Colonic mucosa (tissue), 4 donors: ENCODE measurements at regions not wholly inside any gene's neighbourhood (a gene's known extent, or its start where the extent isn't known, plus 50 kb on each side); places are given as distances from the start of the nearest gene placed in this dataset.

ENCODE experiments used
- DNase-seq: peaks from one replicate; pipeline ENCODE4 v3.0.0-alpha.2; 2020
- H3K27ac ChIP-seq: fragments of 200-600 bp; one replicate; pipeline ENCODE4 v1.8.0; 2021
- H3K27me3 ChIP-seq: fragments of 200-600 bp; one replicate; pipeline ENCODE4 v1.8.0; 2021
- H3K36me3 ChIP-seq: fragments of 200-600 bp; one replicate; pipeline ENCODE4 v1.8.0; 2021
- H3K4me1 ChIP-seq: fragments of 200-600 bp; one replicate; pipeline ENCODE4 v1.8.0; 2021; ENCODE audit warnings: mild to moderate bottlenecking
- H3K4me3 ChIP-seq: fragments of 200-600 bp; one replicate; pipeline ENCODE4 v1.8.0; 2021
- H3K9ac ChIP-seq, 2 donors: one replicate each; pipeline ENCODE4 v1.7.0; 2013; ENCODE audit warnings: control low read depth in 2 of 2, low read depth in 2 of 2, low read length in 2 of 2
- H3K9me3 ChIP-seq: fragments of 200-600 bp; one replicate; pipeline ENCODE4 v1.8.0; 2021
- CTCF ChIP-seq: fragments of 200-600 bp; IDR thresholded peaks from one replicate; pipeline ENCODE4 v1.8.0; 2022; ENCODE audit warnings: antibody characterized with exemption, mild to moderate bottlenecking
- intact Hi-C: fragments of 100-400 bp; cut with DNase I; formaldehyde crosslinking; loops from one replicate; pipeline ENCODE4 v1.14.1; 2022
- donor health status: healthy.
- donor health status: DM: no; HTN: no; CAD: no.
- donor health status: DM: no; HTN: no; CAD: no.

- H3K27ac ChIP-seq = no peak overlapping the region
- no peaks in the 10 kb centered on the region for H3K27me3 ChIP-seq
- H3K36me3 ChIP-seq = no peaks in the 10 kb centered on the region
- no peaks in the 10 kb centered on the region for H3K9me3 ChIP-seq
- no peak for TF ChIP-seq CTCF
- peaks cover 4% of the 10 kb centered on the region for H3K4me1 ChIP-seq
- no peak overlapping the region for H3K4me3 ChIP-seq
- intact Hi-C loops = no loop called here
- no peak overlapping the region for H3K9ac ChIP-seq
- no peak for DNase-seq
Measured at GRCh38 chr3:170751899-170752293, 118.1 kb downstream of the RPL22L1 start.

- no peak for TF ChIP-seq CTCF
- intact Hi-C loops = no loop called here
- Histone ChIP-seq H3K9me3 (no peaks in the 10 kb centered on the region), H3K4me1 (peaks cover 4% of the 10 kb centered on the region), H3K27me3 (no peaks in the 10 kb centered on the region), H3K4me3 (no peak overlapping the region), H3K27ac (no peak overlapping the region), H3K9ac (no peak overlapping the region), H3K36me3 (no peaks in the 10 kb centered on the region)
- peak; percentile 40 for DNase-seq
Measured at GRCh38 chr3:170751083-170751898, 118.7 kb downstream of the RPL22L1 start.

GRCh38 chr3:170750478-170750830, 119.5 kb downstream of the RPL22L1 start:
- intact Hi-C loops = no loop called here
- peaks cover 4% of the 10 kb centered on the region for H3K4me1 ChIP-seq
- TF ChIP-seq CTCF = no peak
- no peak overlapping the region for H3K4me3 ChIP-seq
- no peaks in the 10 kb centered on the region for H3K36me3 ChIP-seq
- no peak overlapping the region for H3K27ac ChIP-seq
- no peaks in the 10 kb centered on the region for H3K27me3 ChIP-seq
- DNase-seq = no peak
- no peak overlapping the region for H3K9ac ChIP-seq
- H3K9me3 ChIP-seq = no peaks in the 10 kb centered on the region

GRCh38 chr3:170749765-170750477, 120.1 kb downstream of the RPL22L1 start:
- H3K9ac ChIP-seq = no peak overlapping the region
- intact Hi-C loops = no loop called here
- DNase-seq = no peak
- H3K36me3 ChIP-seq = no peaks in the 10 kb centered on the region
- H3K4me3 ChIP-seq = no peak overlapping the region
- TF ChIP-seq CTCF = no peak
- peaks cover 4% of the 10 kb centered on the region for H3K4me1 ChIP-seq
- H3K27me3 ChIP-seq = no peaks in the 10 kb centered on the region
- H3K27ac ChIP-seq = no peak overlapping the region
- H3K9me3 ChIP-seq = no peaks in the 10 kb centered on the region

GRCh38 chr3:170749185-170749584, 120.8 kb downstream of the RPL22L1 start:
- no peak overlapping the region for H3K27ac ChIP-seq
- H3K4me3 ChIP-seq = no peak overlapping the region
- no peaks in the 10 kb centered on the region for H3K9me3 ChIP-seq
- intact Hi-C loops = no loop called here
- no peak overlapping the region for H3K9ac ChIP-seq
- peaks cover 4% of the 10 kb centered on the region for H3K4me1 ChIP-seq
- TF ChIP-seq CTCF = no peak
- no peaks in the 10 kb centered on the region for H3K27me3 ChIP-seq
- no peaks in the 10 kb centered on the region for H3K36me3 ChIP-seq
- no peak for DNase-seq
